ENCODE measurements at regions not wholly inside any gene's neighbourhood (a gene's known extent, or its start where the extent isn't known, plus 50 kb on each side); places are given as distances from the start of the nearest gene placed in this dataset.

- no peak for DNase-seq (ENCODE audit: extremely low read depth in 1 of 11, low read depth in 9 of 11, low spot score in 4 of 11)
Measured at GRCh38 chr6:1025821-1026220, 286.1 kb upstream of the FOXQ1 start.

DNA sequence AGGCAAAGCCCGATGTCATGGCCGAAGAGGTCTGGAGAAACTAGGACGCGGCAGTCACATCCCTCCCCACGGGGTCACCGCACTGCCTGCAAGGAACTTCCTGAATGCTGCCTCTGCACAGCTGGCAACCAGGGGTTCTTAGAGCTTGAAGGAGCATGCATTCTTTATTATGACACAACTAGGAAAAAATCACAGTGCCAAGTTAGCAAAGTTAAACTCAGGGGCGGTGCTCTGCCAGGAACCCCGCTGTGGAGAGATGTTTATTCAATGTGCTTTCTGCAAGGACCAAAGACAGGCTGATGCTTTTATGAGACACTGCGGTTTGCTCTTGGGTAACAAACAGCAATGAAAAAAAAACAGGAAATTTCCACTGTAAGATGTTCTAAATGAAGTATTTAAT is 287.3 kb upstream of the FOXQ1 start:
- no peak for DNase-seq (ENCODE audit: extremely low read depth in 1 of 11, low read depth in 9 of 11, low spot score in 4 of 11)

DNA sequence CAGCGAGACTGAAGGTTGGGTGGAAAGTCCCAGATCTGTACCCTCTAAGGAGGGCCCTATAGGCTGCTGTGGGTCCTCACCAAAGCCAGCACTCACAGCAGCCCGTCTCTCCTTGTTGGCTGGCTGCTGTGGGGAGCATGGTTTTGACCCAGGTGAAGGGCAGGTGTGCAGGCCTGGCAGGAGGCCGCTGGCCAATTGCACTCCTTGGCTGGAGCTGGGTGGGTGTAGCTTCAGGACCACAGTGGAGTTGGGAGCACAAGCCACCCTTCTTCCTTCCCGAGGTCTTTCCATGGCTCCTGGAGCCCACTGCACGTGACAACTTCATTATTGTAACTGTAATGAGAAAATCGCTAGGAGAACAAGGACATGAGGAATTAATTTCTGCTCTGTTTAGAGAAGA is 287.7 kb upstream of the FOXQ1 start:
- no peak for DNase-seq (ENCODE audit: extremely low read depth in 1 of 11, low read depth in 9 of 11, low spot score in 4 of 11)

GRCh38 chr6:1023229-1023628 is 288.7 kb upstream of the FOXQ1 start:
- DNase-seq (ENCODE audit: extremely low read depth in 1 of 11, low read depth in 9 of 11, low spot score in 4 of 11): no peak

DNA sequence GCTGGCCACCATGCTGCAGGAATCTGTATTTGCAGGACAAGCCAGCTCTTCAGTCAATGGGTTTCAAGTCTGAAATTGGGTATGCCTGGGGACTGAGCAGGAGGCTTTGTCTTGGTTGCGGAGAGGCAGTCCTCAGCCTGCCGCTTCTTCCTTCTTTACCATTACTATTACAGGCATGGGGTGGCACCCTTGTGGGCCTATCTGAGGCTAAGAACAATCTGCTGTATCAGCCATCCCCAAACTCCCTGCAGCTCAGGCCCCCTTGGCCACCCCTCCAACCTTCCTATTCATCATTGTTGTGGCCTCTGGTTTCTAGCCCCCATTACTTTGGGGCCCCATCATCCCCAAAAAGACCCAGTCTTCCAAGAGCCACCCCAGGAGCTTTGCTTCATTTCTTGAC is 289.2 kb upstream of the FOXQ1 start:
- DNase-seq (ENCODE audit: extremely low read depth in 1 of 11, low read depth in 9 of 11, low spot score in 4 of 11): no peak

DNA sequence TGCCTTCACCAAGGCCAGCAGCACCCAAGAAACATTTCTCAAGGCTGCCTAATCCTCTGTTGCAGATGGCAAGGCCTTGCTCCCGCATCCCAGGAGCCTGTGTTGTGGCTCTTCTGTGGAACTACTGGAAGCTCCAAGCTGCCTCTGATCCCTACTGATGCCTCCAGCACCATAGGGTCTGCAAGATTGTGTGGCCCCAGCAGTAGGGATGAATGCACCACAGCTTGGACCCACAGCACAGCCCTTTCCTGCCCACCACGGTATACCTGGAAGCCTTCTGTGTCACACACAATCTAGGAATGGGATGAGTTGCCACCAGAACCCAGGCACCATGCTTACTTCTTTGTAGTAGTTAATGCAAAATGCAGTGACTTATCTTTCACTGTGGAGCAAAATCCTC is 291.1 kb upstream of the FOXQ1 start:
- no peak for DNase-seq (ENCODE audit: extremely low read depth in 1 of 11, low read depth in 9 of 11, low spot score in 4 of 11)

DNA sequence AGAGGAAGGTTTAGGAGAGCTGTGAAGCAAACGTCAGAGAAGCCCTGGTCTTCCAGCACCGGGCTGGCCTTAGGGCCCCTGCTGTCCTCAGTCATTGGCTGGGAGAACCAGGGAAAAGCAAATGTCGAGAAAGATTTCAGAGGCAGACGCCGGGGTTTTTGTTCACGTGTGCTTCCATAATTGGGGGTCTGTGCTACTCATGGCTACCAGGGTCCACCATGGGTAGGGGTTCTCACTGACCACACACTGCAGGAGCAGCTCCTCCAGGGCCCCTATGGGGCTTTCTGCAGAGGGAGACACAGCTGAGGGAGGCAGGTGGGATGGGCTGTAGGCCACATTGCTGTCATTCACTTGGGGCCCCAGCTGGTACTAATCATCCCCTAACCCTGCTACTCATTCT is 291.8 kb upstream of the FOXQ1 start:
- DNase-seq (ENCODE audit: extremely low read depth in 1 of 11, low read depth in 9 of 11, low spot score in 4 of 11): no peak

DNA sequence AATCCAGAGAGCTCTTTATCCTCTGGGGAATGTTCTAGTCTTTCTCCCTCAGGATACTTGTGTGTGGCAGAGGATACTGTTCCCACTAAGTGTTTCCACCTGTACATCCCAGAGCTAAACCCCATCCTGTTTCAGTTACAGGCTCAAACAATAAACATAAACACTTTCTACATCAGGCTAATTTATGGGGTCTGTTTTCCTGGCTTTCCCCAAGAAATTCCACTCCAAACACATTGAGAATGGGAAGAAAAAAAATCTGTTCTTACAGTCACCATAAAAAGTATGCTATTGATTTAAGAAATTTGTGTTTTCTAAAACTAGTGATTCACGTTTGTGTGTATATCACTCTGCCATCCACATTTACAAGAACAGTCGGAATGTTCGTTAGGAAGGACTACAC is 293.9 kb upstream of the FOXQ1 start:
- DNase-seq (ENCODE audit: extremely low read depth in 1 of 11, low read depth in 9 of 11, low spot score in 4 of 11): no peak

- no peak for DNase-seq (ENCODE audit: extremely low read depth in 1 of 11, low read depth in 9 of 11, low spot score in 4 of 11)
Measured at GRCh38 chr6:1016329-1017302, 295.3 kb upstream of the FOXQ1 start.

DNA sequence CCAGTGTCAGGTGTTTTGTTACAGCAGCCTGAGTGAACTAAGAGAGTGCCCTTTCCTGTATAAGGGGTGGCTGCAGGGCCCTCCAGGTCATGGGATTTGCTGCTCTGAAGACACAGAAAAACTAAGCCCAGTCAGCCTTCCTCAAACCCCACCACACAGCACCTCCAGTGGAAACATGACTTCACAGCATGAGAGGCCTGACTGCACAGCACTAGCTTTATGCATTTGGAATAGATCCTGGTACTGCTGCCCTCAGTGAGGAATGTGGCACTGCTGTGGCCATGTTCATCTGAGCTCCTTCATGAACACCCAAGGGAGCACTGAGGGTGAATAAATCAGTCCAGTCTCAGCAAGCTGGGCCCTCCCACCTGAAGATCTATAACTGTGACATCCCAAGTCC is 296.1 kb upstream of the FOXQ1 start:
- peak in 6 of 11 donors; percentile 5 to 28 (median 18) for DNase-seq (ENCODE audit: extremely low read depth in 1 of 11, low read depth in 9 of 11, low spot score in 4 of 11)

GRCh38 chr6:1014431-1014807 is 297.5 kb upstream of the FOXQ1 start:
- DNase-seq (ENCODE audit: extremely low read depth in 1 of 11, low read depth in 9 of 11, low spot score in 4 of 11): no peak

DNA sequence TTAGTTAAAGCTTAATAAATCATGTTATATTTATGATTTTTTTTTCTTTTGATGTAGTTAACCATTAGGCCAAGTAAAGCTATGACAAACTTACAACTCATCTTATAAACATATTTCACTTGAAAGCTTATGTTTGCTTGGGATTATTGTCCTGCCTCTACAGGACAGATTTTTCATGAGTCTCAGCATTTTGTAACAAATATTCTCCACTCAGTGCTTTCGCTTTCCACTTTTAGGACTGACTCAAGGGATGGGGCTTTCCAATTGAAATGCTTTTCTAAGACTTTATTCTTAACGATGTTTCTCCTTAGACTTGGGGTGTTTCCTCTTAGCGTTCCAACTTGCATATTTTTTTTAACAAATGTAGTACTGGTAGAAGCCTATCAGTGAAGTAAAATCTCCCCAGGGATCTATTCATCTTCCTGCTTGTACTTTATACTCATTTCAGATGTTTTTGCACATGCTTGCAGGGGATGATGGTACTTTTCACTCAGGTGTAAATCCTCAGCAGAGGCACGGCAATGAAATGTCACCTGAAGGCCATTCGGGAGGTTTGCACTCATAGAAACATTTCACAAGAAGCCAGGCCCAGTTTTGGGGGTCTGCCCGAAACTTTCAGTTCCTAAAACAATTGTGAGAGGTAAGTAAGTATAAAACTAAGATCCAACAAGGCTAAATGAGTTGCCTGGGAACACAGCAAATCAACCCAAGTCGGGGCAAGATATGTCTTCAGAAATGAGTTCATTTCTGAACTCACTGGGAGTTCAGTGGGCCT is 298.1 kb upstream of the FOXQ1 start:
- DNase-seq (ENCODE audit: extremely low read depth in 1 of 11, low read depth in 9 of 11, low spot score in 4 of 11): no peak

DNA sequence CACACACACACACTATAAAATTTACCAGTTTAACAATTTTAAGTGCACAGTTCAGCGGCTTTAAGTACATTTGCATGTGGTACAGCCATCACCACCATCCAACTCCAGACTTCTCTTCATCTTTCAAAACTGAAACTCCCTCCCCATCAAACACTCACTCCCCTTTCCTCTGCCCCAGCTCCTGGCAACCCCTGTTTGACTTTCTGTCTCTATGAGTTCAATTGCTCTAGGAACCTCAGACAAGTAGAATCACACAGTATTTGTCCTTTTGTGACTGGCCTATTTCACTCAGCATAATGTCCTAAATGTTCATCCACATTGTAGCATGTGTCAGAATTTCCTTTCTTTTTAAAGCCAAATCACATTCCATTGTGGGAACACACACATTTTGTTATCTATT is 302.8 kb upstream of the FOXQ1 start:
- no peak for DNase-seq (ENCODE audit: extremely low read depth in 1 of 11, low read depth in 9 of 11, low spot score in 4 of 11)

DNA sequence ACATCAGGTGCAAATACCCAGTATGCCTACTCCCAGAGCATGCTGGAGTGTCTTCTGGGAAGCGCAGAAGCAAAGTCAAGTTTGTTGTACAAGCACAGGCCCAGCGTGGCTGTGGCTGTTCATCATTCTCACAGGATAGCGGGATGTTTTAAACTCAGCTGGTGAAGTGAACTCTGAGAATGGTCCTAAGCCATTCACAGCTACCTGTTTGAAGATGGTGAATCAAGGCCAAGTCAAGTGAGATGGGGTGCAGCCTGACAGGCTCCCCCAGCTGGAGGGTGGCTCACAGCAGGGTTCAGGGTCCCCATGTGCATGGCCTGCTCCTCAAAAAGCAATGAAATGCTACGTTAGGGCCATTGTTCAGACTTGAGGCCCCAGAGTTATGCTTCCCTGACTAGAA is 304.7 kb upstream of the FOXQ1 start:
- DNase-seq (ENCODE audit: extremely low read depth in 1 of 11, low read depth in 9 of 11, low spot score in 4 of 11): no peak

- DNase-seq (ENCODE audit: extremely low read depth in 1 of 11, low read depth in 9 of 11, low spot score in 4 of 11): no peak
Measured at GRCh38 chr6:1004885-1005630, 306.8 kb upstream of the FOXQ1 start.

DNA sequence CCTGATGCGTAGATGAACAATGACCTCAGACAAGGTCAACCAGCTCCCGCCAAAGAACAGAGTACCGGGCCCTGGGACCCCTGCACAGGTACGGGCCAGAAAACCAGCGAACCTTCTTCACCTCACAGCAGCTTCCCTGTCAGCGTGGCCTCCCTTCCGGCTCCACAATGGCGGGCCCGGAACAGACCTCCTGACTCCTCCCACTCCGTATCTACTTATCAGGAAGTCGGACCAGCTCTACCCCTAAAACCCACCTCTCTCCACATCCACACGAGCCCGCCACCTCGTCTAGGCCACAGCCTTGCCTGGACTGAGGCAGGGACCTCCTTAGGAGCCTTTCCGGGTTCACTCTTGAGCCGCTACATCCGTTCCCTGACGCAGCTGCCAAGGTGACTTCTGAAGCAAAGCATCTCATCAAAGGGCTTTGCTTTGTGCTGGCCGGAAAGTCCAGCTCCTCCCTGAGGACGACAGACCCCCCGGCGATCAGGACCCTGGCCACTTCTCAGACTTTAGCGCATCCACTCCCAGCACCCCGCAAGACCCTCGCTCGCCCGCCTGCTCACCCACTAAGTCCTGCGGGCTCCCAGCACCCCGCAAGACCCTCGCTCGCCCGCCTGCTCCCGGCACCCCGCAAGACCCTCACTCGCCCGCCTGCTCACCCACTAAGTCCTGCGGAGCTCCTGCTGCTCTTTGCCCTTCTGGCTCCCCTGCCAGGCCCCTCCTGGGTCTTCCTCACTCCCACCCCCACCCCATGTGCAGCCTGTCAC is 308.3 kb upstream of the FOXQ1 start:
- no peak for DNase-seq (ENCODE audit: extremely low read depth in 1 of 11, low read depth in 9 of 11, low spot score in 4 of 11)

DNA sequence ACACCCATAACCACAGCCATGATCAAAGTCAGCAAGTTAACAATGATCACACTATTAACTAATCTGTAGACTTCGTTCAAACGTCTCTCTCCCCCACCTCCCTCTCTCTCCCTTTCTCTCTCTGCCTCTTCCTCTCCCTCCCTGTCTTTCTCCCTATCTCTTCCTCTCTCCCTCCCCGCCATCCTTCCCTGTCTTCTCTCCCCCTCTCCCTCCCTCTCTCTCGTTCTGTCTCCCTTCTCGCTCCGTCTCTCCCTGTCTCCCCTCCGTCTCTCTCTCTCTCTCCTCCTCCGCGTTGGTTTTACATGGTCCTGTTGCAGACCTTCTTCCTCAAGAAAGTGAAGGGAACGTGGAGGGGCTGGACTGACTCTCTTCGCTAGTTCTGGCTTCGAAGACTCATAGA is 308.9 kb upstream of the FOXQ1 start:
- no peak for DNase-seq (ENCODE audit: extremely low read depth in 1 of 11, low read depth in 9 of 11, low spot score in 4 of 11)

DNA sequence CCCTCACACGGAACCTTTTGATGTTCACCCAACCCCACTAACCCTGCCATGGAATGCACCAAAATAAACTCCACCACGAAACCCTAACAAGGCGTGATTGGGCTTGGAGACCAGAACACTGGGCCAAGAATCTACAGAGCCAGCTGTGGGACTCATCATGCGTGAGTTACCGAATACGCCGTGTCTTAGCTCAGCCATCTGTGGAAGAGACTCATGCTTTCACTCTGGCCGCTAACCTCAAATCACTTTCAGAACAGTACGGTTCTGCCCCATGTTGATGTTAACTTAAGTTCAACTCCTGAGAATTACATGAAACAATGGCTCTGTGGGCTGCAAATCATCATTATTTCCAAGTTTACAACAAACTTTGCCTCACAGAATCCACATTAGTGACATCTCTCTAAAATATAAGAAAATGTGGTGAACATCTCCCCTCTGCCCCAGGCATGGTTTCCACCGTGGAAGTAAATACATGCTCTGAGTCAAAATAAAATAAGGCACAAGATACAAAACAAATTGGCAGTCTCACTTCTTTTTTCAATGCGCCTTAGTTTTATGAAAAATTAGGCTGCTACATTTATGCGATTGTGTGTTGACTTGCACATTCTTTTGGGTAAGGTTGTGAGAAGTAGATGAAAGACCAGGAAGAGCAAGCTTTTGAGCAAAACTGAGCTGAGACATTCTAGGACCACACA is 308.9 kb upstream of the EXOC2 start:
- DNase-seq (ENCODE audit: extremely low read depth in 1 of 11, low read depth in 9 of 11, low spot score in 4 of 11): no peak

Data from renal cortex interstitium (tissue), 11 donors.